Nephron (organoid): ENCODE measurements at regions not wholly inside any gene's neighbourhood (a gene's known extent, or its start where the extent isn't known, plus 50 kb on each side); places are given as distances from the start of the nearest gene placed in this dataset.

ENCODE experiments used
- H3K27ac Mint-ChIP-seq, 3 experiments: 2 replicates each; pipeline ENCODE4 v1.8.0; 2020; ENCODE audit warnings: mixed read lengths in 3 of 3, mild to moderate bottlenecking in 2 of 3, moderate library complexity in 1 of 3
- H3K27me3 Mint-ChIP-seq: 2 replicates; pipeline ENCODE4 v1.8.0; 2021; ENCODE audit warnings: low read depth, mild to moderate bottlenecking, moderate library complexity, mixed read lengths
- H3K36me3 Mint-ChIP-seq: 2 replicates; pipeline ENCODE4 v1.8.0; 2020; ENCODE audit warnings: low read depth, mixed read lengths
- H3K4me1 Mint-ChIP-seq: 2 replicates; pipeline ENCODE4 v1.8.0; 2020; ENCODE audit warnings: mixed read lengths
- H3K4me3 Mint-ChIP-seq, 3 experiments: 2 replicates each; pipeline ENCODE4 v1.8.0; 2020; ENCODE audit warnings: mild to moderate bottlenecking in 3 of 3, mixed read lengths in 3 of 3, moderate library complexity in 2 of 3
- H3K9me3 Mint-ChIP-seq: 2 replicates; pipeline ENCODE4 v1.8.0; 2020; ENCODE audit warnings: mixed read lengths
- TF ChIP-seq, protein P1 (sequence below), 3 experiments: fragments of 200-600 bp; sonication (generic); IDR thresholded peaks; one replicate each; pipeline ENCODE4 v1.5.0; 2021; ENCODE audit warnings: antibody characterized with exemption in 3 of 3; ENCODE audit not compliant: unreplicated experiment in 3 of 3

- TF ChIP-seq, protein P1, sequence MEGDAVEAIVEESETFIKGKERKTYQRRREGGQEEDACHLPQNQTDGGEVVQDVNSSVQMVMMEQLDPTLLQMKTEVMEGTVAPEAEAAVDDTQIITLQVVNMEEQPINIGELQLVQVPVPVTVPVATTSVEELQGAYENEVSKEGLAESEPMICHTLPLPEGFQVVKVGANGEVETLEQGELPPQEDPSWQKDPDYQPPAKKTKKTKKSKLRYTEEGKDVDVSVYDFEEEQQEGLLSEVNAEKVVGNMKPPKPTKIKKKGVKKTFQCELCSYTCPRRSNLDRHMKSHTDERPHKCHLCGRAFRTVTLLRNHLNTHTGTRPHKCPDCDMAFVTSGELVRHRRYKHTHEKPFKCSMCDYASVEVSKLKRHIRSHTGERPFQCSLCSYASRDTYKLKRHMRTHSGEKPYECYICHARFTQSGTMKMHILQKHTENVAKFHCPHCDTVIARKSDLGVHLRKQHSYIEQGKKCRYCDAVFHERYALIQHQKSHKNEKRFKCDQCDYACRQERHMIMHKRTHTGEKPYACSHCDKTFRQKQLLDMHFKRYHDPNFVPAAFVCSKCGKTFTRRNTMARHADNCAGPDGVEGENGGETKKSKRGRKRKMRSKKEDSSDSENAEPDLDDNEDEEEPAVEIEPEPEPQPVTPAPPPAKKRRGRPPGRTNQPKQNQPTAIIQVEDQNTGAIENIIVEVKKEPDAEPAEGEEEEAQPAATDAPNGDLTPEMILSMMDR (IDR thresholded peaks at IDR 0.05; ENCODE audit: unreplicated experiment in 3 of 3), result peak in 1 of 3 experiments; percentile 25
- H3K4me1 Mint-ChIP-seq, result no peaks in the 10 kb centered on the region
- H3K4me3 Mint-ChIP-seq, result no peak overlapping the region
- no peaks in the 10 kb centered on the region for H3K36me3 Mint-ChIP-seq
- H3K27ac Mint-ChIP-seq, result no peak overlapping the region
- no peaks in the 10 kb centered on the region for H3K9me3 Mint-ChIP-seq
- H3K27me3 Mint-ChIP-seq, result no peaks in the 10 kb centered on the region
Measured at GRCh38 chr4:22238742-22239141, 277.1 kb downstream of the ADGRA3 start.

- H3K9me3 Mint-ChIP-seq, result no peaks in the 10 kb centered on the region
- H3K36me3 Mint-ChIP-seq, result no peaks in the 10 kb centered on the region
- TF ChIP-seq, protein P1 (IDR thresholded peaks at IDR 0.05; ENCODE audit: unreplicated experiment in 3 of 3), result no peak
- no peak overlapping the region for H3K27ac Mint-ChIP-seq
- no peaks in the 10 kb centered on the region for H3K27me3 Mint-ChIP-seq
- H3K4me1 Mint-ChIP-seq, result no peaks in the 10 kb centered on the region
- H3K4me3 Mint-ChIP-seq, result peak overlapping the region in 1 of 3 experiments; percentile 11
Measured at GRCh38 chr4:22237846-22238494, 277.9 kb downstream of the ADGRA3 start.

GRCh38 chr4:22237155-22237751, 278.6 kb downstream of the ADGRA3 start:
- Mint-ChIP-seq H3K4me1 (no peaks in the 10 kb centered on the region), H3K9me3 (no peaks in the 10 kb centered on the region)

DNA sequence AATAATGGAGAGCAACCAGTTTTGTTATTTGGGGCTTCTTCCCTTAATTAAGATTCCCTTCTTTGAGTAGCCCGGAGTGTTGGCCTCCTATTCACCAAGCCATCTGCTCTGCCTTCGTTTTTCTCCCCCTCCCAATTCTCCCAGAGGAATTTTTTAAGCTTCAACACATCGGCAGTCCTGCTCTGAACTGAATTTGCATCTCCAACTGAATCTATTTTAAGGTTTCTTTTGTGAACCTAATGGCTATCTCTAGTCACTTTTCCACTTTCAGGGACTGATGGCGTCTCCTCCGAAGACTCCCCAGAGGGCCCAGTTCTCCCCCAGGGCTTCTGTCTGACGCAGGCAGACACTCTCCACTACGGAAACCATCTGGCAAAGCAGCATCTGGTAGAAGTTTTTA, 280.2 kb downstream of the ADGRA3 start:
- Mint-ChIP-seq H3K9me3 (no peaks in the 10 kb centered on the region), H3K27ac (no peak overlapping the region), H3K27me3 (no peaks in the 10 kb centered on the region), H3K4me3 (no peak overlapping the region), H3K36me3 (no peaks in the 10 kb centered on the region), H3K4me1 (no peaks in the 10 kb centered on the region)
- TF ChIP-seq, protein P1 (IDR thresholded peaks at IDR 0.05; ENCODE audit: unreplicated experiment in 3 of 3), result no peak

More at GRCh38 chr4:22237155-22237751, 278.6 kb downstream of the ADGRA3 start:
- Mint-ChIP-seq H3K4me3 (no peak overlapping the region), H3K27me3 (no peaks in the 10 kb centered on the region), H3K36me3 (no peaks in the 10 kb centered on the region), H3K27ac (no peak overlapping the region)
- TF ChIP-seq, protein P1 (IDR thresholded peaks at IDR 0.05; ENCODE audit: unreplicated experiment in 3 of 3), result peak in 1 of 3 experiments; percentile 16

DNA sequence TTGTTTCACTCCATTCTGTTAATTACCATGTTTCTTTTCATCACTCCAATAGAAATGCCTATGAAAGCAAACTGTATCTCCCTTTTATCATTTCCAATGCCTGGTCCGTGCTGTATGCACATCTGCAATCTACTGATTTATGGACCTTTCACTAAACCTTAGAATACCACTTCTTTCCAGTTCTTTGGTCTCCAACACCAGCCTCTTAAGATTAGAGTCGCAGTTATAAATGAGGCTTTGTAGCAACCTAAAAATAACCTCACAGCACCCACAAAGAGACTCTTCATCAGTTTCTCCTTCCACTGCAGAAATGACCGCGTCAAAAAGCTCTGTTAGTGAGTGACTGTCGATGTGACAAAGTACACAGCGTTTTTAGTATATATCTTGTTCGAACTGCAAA, 282.6 kb downstream of the ADGRA3 start:
- no peak overlapping the region for H3K27ac Mint-ChIP-seq
- TF ChIP-seq, protein P1 (IDR thresholded peaks at IDR 0.05; ENCODE audit: unreplicated experiment in 3 of 3), result no peak
- H3K9me3 Mint-ChIP-seq, result no peaks in the 10 kb centered on the region
- no peaks in the 10 kb centered on the region for H3K27me3 Mint-ChIP-seq
- no peaks in the 10 kb centered on the region for H3K4me1 Mint-ChIP-seq
- no peaks in the 10 kb centered on the region for H3K36me3 Mint-ChIP-seq
- no peak overlapping the region for H3K4me3 Mint-ChIP-seq

GRCh38 chr4:22220965-22221364, 272.4 kb upstream of the KCNIP4 start:
- no peaks in the 10 kb centered on the region for H3K4me1 Mint-ChIP-seq
- no peaks in the 10 kb centered on the region for H3K9me3 Mint-ChIP-seq
- peak overlapping the region in 1 of 3 experiments; percentile 1 for H3K27ac Mint-ChIP-seq
- TF ChIP-seq, protein P1 (IDR thresholded peaks at IDR 0.05; ENCODE audit: unreplicated experiment in 3 of 3), result no peak
- no peak overlapping the region for H3K4me3 Mint-ChIP-seq
- H3K27me3 Mint-ChIP-seq, result no peaks in the 10 kb centered on the region
- H3K36me3 Mint-ChIP-seq, result no peaks in the 10 kb centered on the region
